Fibroblast of lung (primary cell): ENCODE measurements at regions not wholly inside any gene's neighbourhood (a gene's known extent, or its start where the extent isn't known, plus 50 kb on each side); places are given as distances from the start of the nearest gene placed in this dataset.

Experiments used
- DNase-seq, 2 donors: peaks; one replicate each; pipeline versions ENCODE4 v3.0.0 to v3.0.0-alpha.2; 2010; ENCODE audit warnings: low read depth in 2 of 2
- H2AFZ ChIP-seq: 2 replicates; pipeline ENCODE4 v1.5.1; 2012; ENCODE audit warnings: low read length, control low read depth, inconsistent platforms
- H3K27ac ChIP-seq: 2 replicates; pipeline ENCODE4 v1.5.1; 2011; ENCODE audit warnings: low read length, control low read depth; ENCODE audit not compliant: insufficient read depth
- H3K27me3 ChIP-seq: 2 replicates; pipeline ENCODE4 v1.5.1; 2011; ENCODE audit warnings: mild to moderate bottlenecking, low read length; ENCODE audit not compliant: control insufficient read depth, insufficient read depth
- H3K36me3 ChIP-seq: 2 replicates; pipeline ENCODE4 v1.5.1; 2011; ENCODE audit warnings: low read length; ENCODE audit not compliant: control insufficient read depth, insufficient read depth
- H3K4me1 ChIP-seq: 2 replicates; pipeline ENCODE4 v1.5.1; 2011; ENCODE audit warnings: low read length; ENCODE audit not compliant: control insufficient read depth, insufficient read depth; ENCODE audit errors: extremely low read depth
- H3K4me2 ChIP-seq: 2 replicates; pipeline ENCODE4 v1.5.1; 2011; ENCODE audit warnings: low read length, control low read depth; ENCODE audit not compliant: insufficient read depth; ENCODE audit errors: extremely low read depth
- H3K4me3 ChIP-seq, 4 experiments: fragments of 200-600 bp in 1 of 4; sonication (generic) in 1 of 4; replicated peaks in 1 of 4; 2 replicates each; pipeline ENCODE4 v1.5.1; 2011 to 2016; ENCODE audit warnings: low read length in 4 of 4, low read depth in 3 of 4, mild to moderate bottlenecking in 3 of 4, control low read depth in 2 of 4, inconsistent platforms in 1 of 4, mixed read lengths in 1 of 4; ENCODE audit not compliant: insufficient read depth in 1 of 4; ENCODE audit errors: control extremely low read depth in 1 of 4
- H3K79me2 ChIP-seq: 2 replicates; pipeline ENCODE4 v1.5.1; 2012; ENCODE audit warnings: mild to moderate bottlenecking, low read length, inconsistent platforms; ENCODE audit not compliant: control insufficient read depth, insufficient read depth
- H3K9ac ChIP-seq: 2 replicates; pipeline ENCODE4 v1.5.1; 2011; ENCODE audit warnings: mild to moderate bottlenecking, low read length, control low read depth; ENCODE audit not compliant: insufficient read depth
- H3K9me3 ChIP-seq: 2 replicates; pipeline ENCODE4 v1.5.1; 2012; ENCODE audit warnings: low read depth, low read length; ENCODE audit not compliant: control insufficient read depth, insufficient read depth
- H4K20me1 ChIP-seq: 2 replicates; pipeline ENCODE4 v1.5.1; 2011; ENCODE audit warnings: low read length; ENCODE audit not compliant: control insufficient read depth, insufficient read depth; ENCODE audit errors: extremely low read depth
- CTCF ChIP-seq, 2 donors: IDR thresholded peaks in 1 of 2; conservative IDR thresholded peaks in 1 of 2; 1 replicate in 1 of 2; 2 replicates in 1 of 2; pipeline ENCODE4 v1.5.1; 2011 to 2012; ENCODE audit warnings: low read length in 2 of 2, control low read depth in 1 of 2, inconsistent platforms in 1 of 2, low read depth in 1 of 2, mild to moderate bottlenecking in 1 of 2
- EZH2 ChIP-seq: IDR thresholded peaks from 2 replicates; pipeline ENCODE4 v1.5.1; 2012; ENCODE audit warnings: low read length, control low read depth, mild to moderate bottlenecking; ENCODE audit errors: missing control alignments

GRCh38 chr5:10073441-10074104 is 176.1 kb downstream of the ATPSCKMT start:
- no peak for TF ChIP-seq CTCF (conservative IDR thresholded peaks at IDR 0.05 in 1 of 2, IDR thresholded peaks at IDR 0.05 in 1 of 2; ENCODE audit: low read depth in 1 of 2, low read length in 2 of 2)
- no peak for TF ChIP-seq EZH2
- Histone ChIP-seq H3K36me3 (no peaks in the 10 kb centered on the region), H3K9me3 (no peaks in the 10 kb centered on the region), H3K4me3 (no peak overlapping the region), H3K27me3 (no peaks in the 10 kb centered on the region), H3K79me2 (no peaks in the 10 kb centered on the region), H3K4me2 (no peak overlapping the region), H4K20me1 (no peaks in the 10 kb centered on the region), H3K27ac (no peak overlapping the region), H3K9ac (no peak overlapping the region), H2AFZ (no peak overlapping the region), H3K4me1 (no peaks in the 10 kb centered on the region)
- DNase-seq, result no peak

DNA sequence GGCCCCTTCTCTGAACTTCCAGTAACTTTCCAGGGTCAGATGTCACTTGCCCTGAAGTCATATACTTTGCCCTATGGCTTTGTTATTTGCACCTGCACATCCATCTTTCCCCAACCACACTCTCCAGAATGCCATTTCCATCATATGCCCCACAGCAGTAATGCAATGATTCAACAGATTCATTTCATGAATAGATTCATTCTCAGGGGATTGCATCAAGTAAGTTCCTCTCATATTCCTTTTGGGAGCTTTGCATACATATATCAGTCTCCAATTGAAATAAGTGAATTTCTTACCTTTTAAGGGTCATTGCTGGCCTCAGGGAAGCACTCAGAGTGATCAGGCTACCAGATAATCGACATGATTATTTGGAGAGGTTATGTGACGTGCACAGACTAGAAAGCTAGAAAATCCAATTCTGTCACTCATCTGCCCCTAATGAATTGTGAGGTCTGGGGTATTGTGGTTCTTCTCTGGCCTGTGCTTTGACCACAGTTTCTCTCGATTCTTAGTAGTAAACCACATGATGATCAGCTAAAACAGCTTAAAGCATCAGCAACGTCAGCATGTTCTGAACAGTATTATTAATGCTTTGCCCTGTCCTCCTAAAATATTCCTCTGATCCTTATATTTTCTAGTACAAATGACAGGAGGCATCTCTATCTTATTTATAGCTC is 179.9 kb downstream of the ATPSCKMT start:
- DNase-seq, result no peak
- H3K9ac ChIP-seq, result no peak overlapping the region
- no peaks in the 10 kb centered on the region for H3K27me3 ChIP-seq
- H3K36me3 ChIP-seq, result no peaks in the 10 kb centered on the region
- H2AFZ ChIP-seq, result no peak overlapping the region
- no peak overlapping the region for H3K4me3 ChIP-seq
- H3K27ac ChIP-seq, result no peak overlapping the region
- no peaks in the 10 kb centered on the region for H3K4me1 ChIP-seq
- no peak overlapping the region for H3K4me2 ChIP-seq
- TF ChIP-seq EZH2 (no peak), CTCF (conservative IDR thresholded peaks at IDR 0.05 in 1 of 2, IDR thresholded peaks at IDR 0.05 in 1 of 2; ENCODE audit: low read depth in 1 of 2, low read length in 2 of 2) (no peak)
- no peaks in the 10 kb centered on the region for H4K20me1 ChIP-seq
- no peaks in the 10 kb centered on the region for H3K9me3 ChIP-seq
- no peaks in the 10 kb centered on the region for H3K79me2 ChIP-seq

DNA sequence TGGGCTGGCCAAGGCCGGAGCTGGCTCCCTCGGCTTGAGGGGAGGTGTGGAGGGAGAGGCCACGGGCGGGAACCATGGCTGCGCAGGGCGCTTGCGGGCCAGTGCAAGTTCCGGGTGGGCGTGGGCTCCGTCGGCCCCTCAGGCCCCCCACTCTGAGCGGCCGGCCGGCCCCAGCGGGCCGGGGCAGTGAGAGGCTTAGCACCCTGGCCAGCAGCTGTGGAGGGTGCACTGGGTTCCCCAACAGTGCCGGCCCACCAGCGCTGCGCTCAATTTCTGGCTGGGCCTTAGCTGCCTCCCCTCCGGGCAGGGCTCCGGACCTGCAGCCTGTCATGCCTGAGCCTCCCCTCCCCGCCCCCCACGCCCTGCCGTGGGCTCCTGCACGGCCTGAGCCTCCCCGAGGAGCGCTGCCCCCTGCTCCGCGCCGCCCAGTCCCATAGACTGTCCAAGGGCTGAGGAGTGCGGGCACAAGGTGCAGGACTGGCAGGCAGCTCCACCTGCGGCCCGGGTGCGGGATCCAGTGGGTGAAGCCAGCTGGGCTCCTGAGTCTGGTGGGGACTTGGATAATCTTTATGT is 184.2 kb downstream of the ATPSCKMT start:
- no peaks in the 10 kb centered on the region for H3K27me3 ChIP-seq
- DNase-seq, result no peak
- H3K9ac ChIP-seq, result no peak overlapping the region
- H3K4me1 ChIP-seq, result no peaks in the 10 kb centered on the region
- H4K20me1 ChIP-seq, result no peaks in the 10 kb centered on the region
- no peaks in the 10 kb centered on the region for H3K9me3 ChIP-seq
- TF ChIP-seq EZH2 (no peak), CTCF (conservative IDR thresholded peaks at IDR 0.05 in 1 of 2, IDR thresholded peaks at IDR 0.05 in 1 of 2; ENCODE audit: low read depth in 1 of 2, low read length in 2 of 2) (no peak)
- H3K36me3 ChIP-seq, result no peaks in the 10 kb centered on the region
- no peak overlapping the region for H3K4me3 ChIP-seq
- no peak overlapping the region for H3K4me2 ChIP-seq
- no peak overlapping the region for H3K27ac ChIP-seq
- no peak overlapping the region for H2AFZ ChIP-seq
- H3K79me2 ChIP-seq, result no peaks in the 10 kb centered on the region
